ENCODE measurements at regions not wholly inside any gene's neighbourhood (a gene's known extent, or its start where the extent isn't known, plus 50 kb on each side); places are given as distances from the start of the nearest gene placed in this dataset.

DNA sequence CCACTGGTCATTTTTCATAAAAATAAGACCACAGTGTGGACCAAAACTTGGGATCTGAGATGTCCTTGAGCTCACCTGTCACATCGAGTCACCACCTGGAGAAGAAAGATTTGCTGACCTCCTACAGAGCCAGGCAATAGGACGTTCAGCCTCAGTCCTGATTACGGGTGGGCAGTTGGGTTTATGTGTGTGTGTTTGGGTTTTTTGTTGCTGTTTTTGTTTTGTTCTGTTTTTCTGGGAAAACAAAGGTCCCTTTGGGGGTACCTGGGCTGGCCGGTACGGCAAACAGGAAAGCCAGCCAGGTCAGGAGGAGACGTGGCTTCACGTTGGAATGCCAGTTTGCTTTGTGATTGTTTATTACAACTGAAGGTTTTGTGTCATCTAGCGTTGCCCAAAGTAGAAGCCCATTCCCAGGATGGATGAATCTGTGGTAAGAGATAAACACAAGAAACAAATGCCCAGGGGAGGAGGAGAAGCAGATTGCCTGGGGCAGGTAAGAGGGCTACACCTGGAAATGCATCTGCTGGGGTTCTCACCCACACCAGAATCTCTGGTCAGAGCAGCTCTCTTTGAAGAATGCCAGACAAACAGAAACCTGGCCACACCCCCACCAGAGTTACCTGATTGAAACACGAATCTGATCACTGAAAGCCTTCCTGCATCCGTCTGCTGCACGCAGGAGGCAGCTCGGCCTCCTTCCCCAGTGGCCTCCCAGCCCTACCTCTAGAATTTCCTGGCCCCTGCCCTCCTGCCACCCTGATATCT lies 100.1 kb upstream of the DIO3 start:
- TF ChIP-seq, protein P1, sequence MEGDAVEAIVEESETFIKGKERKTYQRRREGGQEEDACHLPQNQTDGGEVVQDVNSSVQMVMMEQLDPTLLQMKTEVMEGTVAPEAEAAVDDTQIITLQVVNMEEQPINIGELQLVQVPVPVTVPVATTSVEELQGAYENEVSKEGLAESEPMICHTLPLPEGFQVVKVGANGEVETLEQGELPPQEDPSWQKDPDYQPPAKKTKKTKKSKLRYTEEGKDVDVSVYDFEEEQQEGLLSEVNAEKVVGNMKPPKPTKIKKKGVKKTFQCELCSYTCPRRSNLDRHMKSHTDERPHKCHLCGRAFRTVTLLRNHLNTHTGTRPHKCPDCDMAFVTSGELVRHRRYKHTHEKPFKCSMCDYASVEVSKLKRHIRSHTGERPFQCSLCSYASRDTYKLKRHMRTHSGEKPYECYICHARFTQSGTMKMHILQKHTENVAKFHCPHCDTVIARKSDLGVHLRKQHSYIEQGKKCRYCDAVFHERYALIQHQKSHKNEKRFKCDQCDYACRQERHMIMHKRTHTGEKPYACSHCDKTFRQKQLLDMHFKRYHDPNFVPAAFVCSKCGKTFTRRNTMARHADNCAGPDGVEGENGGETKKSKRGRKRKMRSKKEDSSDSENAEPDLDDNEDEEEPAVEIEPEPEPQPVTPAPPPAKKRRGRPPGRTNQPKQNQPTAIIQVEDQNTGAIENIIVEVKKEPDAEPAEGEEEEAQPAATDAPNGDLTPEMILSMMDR (IDR thresholded peaks at IDR 0.05; ENCODE audit: low read depth, low read length): no peak
- no peak for TF ChIP-seq EZH2phosphoT487 (IDR thresholded peaks at IDR 0.05; ENCODE audit: low read depth)

Data from OCI-LY3 (cell line).